Renal pelvis (tissue), 1 donor: ENCODE measurements at regions not wholly inside any gene's neighbourhood (a gene's known extent, or its start where the extent isn't known, plus 50 kb on each side); places are given as distances from the start of the nearest gene placed in this dataset.
"Not testable (repeated sequence)": the region's sequence is repeated elsewhere in the genome, so short reads cannot be mapped to it uniquely, and the experiment has no call there.

Experiments used
- DNase-seq: peaks from one replicate; pipeline ENCODE4 v3.0.0-alpha.2; 2013

GRCh38 chr22:49527611-49528419 is 299.9 kb downstream of the BRD1 start:
- no peak for DNase-seq

DNA sequence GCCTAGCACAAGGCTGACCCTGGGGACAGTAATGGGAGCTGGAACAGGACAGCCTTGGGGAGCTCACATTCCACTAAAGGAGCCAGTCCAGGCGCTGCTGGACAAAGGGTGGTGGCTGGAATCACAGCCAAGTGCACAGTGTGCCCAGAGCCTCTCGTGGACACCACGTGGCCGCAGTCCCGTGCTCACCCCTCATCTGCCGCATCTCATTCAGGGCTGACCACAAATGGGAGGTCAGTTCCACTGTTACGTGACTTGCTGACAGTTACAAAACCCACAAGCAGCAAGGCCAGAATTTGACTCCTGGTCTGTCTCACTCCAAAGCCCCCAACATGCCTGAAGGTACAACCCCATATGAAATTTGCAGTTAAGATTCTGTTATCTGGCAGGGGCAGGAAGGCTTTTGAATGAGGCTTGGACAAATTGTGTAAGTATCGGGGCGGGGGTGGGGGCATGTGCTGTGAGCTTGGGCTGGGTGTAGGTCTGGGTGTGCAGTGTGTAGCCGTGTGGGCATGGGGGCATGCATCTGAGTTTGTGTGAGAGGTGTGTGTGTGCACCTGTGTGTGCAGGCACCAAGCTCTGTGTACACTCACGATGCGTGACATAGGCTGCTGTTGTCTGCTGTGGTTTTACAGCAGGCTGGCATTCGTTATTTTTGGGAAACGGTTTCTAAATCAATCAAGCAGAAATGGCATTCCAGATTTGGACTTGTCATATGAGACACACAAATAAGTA is 301.7 kb downstream of the BRD1 start:
- no peak for DNase-seq

- no peak for DNase-seq
Observed at GRCh38 chr22:49525360-49525759, 302.3 kb downstream of the BRD1 start.

DNA sequence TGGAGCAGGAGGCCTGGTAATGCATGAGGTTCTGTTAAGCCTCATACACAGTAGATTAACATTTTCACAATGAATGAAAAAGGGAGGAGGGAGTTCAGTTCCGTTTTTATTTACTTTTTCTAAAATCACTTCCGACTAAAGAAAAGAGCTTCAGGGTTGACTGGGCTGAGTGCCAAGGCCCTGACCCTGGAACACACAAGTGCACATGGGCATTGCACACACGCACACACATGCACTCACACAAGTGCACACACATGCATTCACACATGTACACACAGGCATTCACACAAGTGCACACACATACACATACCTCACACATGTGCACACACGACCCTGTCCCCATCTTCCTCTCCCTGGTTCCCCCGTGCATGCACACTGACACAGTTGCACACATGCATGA is 303.3 kb downstream of the BRD1 start:
- no peak for DNase-seq

- DNase-seq: no peak
Observed at GRCh38 chr22:49523374-49524008, 304.2 kb downstream of the BRD1 start.

- no peak for DNase-seq
Observed at GRCh38 chr22:49522582-49523373, 304.9 kb downstream of the BRD1 start.

GRCh38 chr22:49521787-49522224 is 305.9 kb downstream of the BRD1 start:
- no peak for DNase-seq

DNA sequence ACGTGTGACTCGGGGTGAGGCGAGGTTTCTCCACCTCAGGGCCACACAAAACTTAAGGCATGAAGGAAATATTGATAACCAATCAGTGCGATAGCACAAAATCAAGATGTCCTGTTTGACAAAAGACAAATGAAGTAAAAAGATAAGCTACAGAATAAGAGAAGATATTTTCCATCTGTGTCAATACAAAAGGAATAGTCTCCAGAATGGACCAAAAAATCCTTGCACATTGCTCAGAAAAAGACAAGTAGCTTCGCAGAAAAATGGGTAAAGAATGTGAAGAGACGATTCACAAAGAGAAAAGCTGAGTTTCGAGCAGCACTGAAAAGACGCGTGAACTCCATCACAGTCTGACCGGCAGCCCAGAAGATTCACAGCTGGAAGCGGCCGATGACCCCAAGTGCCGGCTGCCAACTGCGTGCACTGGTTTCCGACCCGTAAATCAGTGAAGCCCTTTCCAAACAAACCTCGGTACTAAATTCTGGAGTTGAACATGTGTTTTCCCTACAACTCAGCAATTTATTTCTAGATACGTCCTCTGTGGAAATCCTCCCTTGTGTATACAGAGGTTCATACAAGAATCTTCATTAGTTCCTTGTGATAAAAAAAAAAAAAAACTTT is 308.4 kb downstream of the BRD1 start:
- no peak for DNase-seq

DNA sequence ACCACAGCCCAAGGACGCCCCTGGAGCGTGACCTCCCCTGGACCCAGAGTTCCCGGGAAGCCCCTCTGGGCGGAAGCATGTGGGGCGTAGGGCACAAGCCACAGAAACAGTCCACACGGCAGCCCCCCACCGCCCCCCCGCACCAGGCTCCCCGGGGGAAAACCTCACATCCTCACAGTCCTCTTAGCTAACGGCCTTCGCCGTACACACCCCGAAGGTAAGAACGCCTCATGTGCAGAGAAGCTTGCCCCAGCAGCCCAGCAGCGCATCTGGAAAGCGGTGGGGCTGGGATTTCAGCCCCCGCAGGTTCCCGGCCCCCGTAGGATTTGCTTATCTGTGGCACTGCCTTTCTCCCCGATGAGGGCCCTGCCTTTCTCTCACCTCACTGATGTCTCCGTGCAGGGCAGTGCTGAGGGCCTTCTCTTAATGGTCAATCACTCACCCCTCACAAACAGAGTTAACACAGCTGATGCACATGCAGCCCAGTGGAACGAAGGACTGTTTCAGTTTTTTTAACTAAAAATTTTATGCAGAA is 309.2 kb downstream of the BRD1 start:
- no peak for DNase-seq

- DNase-seq: no peak
Observed at GRCh38 chr22:49517667-49518185, 309.9 kb downstream of the BRD1 start.

GRCh38 chr22:49517211-49517610 is 310.5 kb downstream of the BRD1 start:
- DNase-seq: no peak

GRCh38 chr22:49515475-49515874 is 312.2 kb downstream of the BRD1 start:
- no peak for DNase-seq

DNA sequence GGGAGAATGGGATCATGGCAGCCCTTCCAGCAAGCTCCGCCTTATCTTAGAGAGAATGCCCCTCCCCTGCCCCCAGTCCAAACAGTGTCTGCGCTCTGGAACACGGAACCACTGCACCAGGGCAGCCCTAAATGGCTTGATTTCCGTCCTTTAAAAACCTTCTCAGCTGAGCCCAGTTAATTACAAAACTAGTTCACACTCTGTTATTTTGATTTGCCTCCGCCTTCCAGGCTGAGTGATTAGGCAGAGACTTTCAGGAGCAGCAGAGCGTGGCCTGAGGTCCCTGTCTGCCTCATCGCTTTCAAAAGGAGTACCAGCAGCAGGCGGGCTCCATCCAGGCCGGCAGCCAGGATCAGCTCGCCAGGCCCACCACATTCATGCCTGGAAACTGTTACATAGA is 313.0 kb downstream of the BRD1 start:
- peak; percentile 37 for DNase-seq

- no peak for DNase-seq
Observed at GRCh38 chr22:49514211-49514610, 313.5 kb downstream of the BRD1 start.

GRCh38 chr22:49513358-49513851 is 314.3 kb downstream of the BRD1 start:
- no peak for DNase-seq

- DNase-seq: no peak
Observed at GRCh38 chr22:49512487-49513165, 315.0 kb downstream of the BRD1 start.

DNA sequence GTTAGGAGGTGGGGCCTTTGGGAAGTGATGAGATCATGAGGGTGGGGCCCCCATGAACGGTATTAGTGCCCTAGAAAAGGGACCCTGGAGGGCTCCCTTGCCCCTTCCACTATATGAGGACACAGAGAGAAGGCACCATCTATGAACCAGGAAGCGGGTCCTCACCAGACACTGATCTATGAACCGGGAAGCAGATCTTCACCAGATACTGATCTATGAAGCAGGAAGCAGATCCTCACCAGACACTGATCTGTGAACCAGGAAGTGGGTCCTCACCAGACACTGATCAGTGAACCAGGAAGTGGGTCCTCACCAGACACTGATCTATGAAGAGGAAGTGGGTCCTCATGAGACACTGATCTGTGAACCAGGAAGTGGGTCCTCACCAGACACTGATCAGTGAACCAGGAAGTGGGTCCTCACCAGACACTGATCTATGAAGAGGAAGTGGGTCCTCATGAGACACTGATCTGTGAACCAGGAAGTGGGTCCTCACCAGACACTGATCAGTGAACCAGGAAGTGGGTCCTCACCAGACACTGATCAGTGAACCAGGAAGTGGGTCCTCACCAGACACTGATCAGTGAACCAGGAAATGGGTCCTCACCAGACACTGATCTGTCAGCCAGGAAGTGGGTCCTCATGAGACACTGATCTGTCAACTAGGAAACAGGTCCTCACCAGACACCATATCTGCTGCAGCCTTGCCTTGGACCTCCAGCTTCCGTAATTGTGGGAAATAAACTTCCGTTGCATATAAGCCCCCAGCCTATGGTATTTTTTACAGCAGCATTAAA is 316.1 kb downstream of the BRD1 start:
- DNase-seq: not testable (repeated sequence)

GRCh38 chr22:49510718-49511117 is 317.0 kb downstream of the BRD1 start:
- no peak for DNase-seq

DNA sequence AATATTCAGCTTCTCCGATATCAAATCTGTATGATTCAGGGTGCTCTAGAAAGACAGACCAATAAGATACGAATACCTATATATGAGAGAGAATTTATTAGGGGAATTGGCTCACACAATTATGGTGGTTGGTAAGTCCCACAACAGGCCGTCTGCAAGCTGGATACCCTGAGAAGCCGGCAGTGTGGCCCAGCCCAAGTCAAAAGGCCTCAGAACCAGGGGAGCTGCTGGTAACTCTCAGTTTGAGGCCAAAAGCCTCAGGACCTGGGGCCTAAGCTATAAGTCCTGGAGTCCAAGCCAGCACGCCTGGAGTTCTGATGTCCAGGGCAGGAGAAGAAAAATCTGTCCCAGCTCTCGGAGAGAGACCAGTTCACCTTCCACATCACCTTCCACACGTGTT is 318.7 kb downstream of the BRD1 start:
- DNase-seq: no peak
